ENCODE measurements at regions not wholly inside any gene's neighbourhood (a gene's known extent, or its start where the extent isn't known, plus 50 kb on each side); places are given as distances from the start of the nearest gene placed in this dataset.
"Not testable (repeated sequence)": the region's sequence is repeated elsewhere in the genome, so short reads cannot be mapped to it uniquely, and the experiment has no call there.

DNA sequence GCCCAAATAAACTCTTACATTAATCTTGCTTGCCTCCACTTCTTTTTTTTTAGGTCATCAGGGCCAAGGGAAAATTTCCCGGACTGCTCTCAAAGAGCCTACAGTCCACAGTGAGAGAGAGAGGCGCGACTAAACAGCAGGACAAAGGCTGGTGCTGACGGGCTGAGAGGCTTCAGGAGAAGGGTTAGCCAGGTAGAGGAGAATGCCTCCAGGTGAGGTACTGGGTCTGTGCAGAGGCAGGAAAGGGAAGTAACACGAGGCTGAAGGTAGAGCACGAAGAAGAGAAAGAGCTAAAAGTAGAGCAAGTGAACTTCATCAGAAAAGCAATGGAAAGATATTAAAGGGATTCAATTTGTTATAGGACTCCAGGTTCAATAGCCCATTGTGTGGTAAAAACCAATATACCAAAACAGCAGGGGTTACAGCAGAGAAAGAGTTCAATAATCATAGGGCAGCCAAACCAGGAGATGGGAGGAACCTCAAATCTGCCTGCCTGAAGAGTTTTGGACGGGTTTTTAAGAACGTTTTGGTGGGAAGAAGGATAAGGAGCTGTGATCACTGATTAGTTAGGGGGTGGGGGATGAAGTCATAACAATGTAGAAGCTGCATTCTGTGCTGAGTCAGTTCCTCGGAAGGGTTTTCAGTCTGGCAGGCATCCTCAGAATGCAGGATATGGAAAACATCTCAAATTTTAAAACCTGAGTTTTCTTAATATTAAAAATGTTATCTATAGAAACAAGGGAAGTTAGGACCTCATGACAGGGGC, 171.5 kb downstream of the AKR1D1 start:
- TF ChIP-seq, protein P1, sequence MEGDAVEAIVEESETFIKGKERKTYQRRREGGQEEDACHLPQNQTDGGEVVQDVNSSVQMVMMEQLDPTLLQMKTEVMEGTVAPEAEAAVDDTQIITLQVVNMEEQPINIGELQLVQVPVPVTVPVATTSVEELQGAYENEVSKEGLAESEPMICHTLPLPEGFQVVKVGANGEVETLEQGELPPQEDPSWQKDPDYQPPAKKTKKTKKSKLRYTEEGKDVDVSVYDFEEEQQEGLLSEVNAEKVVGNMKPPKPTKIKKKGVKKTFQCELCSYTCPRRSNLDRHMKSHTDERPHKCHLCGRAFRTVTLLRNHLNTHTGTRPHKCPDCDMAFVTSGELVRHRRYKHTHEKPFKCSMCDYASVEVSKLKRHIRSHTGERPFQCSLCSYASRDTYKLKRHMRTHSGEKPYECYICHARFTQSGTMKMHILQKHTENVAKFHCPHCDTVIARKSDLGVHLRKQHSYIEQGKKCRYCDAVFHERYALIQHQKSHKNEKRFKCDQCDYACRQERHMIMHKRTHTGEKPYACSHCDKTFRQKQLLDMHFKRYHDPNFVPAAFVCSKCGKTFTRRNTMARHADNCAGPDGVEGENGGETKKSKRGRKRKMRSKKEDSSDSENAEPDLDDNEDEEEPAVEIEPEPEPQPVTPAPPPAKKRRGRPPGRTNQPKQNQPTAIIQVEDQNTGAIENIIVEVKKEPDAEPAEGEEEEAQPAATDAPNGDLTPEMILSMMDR (IDR thresholded peaks at IDR 0.05) = no peak
- intact Hi-C loops (cut with DNase I) = no loop called here
- DNase-seq (no peak), ATAC-seq (no peak)
- Histone ChIP-seq H3K27me3 (ENCODE audit: low read depth) (no peaks in the 10 kb centered on the region), H3K4me1 (no peaks in the 10 kb centered on the region), H3K36me3 (no peaks in the 10 kb centered on the region), H3K9me3 (peaks cover 13% of the 10 kb centered on the region), H3K27ac (no peak overlapping the region), H3K4me3 (no peak overlapping the region)

DNA sequence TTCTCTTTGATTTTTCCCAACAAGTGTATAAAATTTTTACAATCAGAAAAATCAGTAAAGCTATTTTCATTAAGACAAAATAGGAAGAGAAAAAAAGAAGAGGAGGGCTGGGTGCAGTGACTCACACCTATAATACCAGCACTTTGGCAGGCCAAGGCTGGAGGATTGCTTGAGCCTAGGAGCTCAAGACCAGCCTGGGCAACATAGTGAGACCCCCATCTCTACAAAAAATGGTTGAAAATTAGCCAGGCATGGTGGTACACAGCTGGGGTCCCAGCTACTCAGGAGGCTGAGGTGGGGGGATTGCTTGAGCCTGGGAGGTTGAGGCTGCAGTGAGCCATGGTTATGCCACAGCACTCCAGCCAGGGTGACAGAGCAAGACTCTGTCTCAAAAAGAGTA, 172.3 kb downstream of the AKR1D1 start:
- H3K36me3 ChIP-seq = no peaks in the 10 kb centered on the region
- H3K27ac ChIP-seq = no peak overlapping the region

DNA sequence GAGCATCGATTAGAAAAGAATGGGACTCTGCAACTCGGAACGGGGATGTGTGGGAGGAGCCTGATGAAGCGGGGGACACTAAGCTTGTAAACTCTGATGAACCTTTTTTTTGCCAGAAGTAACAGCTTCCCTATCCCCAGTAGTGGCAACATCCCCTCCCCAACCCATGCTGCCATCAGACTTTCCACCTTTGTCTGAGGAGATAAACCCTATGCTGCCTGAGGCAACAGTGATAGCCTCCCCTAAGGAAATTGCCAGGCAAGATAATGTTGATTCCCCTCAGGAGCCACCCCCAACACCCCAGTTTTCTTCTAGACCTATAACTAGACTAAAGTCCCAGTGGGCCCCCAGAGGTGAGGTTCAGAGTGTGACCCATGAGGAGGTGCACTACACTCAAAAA, 173.7 kb downstream of the AKR1D1 start:
- Histone ChIP-seq H3K27ac (no peak overlapping the region), H3K9me3 (peaks cover 13% of the 10 kb centered on the region), H3K4me1 (no peaks in the 10 kb centered on the region), H3K36me3 (no peaks in the 10 kb centered on the region), H3K4me3 (no peak overlapping the region), H3K27me3 (ENCODE audit: low read depth) (no peaks in the 10 kb centered on the region)
- intact Hi-C loops (cut with DNase I) = no loop called here
- TF ChIP-seq, protein P1 (IDR thresholded peaks at IDR 0.05) = no peak
- no peak for DNase-seq
- no peak for ATAC-seq

More for the DNA sequence above, 172.3 kb downstream of the AKR1D1 start:
- peaks cover 13% of the 10 kb centered on the region for H3K9me3 ChIP-seq
- intact Hi-C loops (cut with DNase I) = no loop called here
- TF ChIP-seq, protein P1 (IDR thresholded peaks at IDR 0.05) = no peak
- no peak for ATAC-seq
- no peak for DNase-seq
- no peaks in the 10 kb centered on the region for H3K27me3 ChIP-seq (ENCODE audit: low read depth)
- no peak overlapping the region for H3K4me3 ChIP-seq
- H3K4me1 ChIP-seq = no peaks in the 10 kb centered on the region

DNA sequence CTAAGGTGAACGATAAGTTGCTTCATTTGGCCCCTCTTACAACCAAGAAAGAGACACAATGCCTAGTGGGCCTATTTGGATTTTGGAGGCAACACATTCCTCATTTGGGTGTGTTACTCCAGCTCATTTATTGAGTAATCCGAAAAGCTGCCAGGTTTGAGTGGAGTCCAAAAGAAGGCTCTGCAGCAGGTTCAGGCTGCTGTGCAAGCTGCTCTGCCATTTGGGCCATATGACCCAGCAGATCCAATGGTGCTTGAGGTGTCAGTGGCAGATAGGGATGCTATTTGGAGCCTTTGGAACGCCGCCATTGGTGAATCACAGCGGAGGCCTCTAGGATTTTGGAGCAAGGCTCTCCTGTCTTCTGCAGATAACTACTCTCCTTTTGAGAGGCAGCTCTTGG, 176.4 kb downstream of the AKR1D1 start:
- H3K27me3 ChIP-seq (ENCODE audit: low read depth); H3K4me3 ChIP-seq; DNase-seq; H3K36me3 ChIP-seq; H3K4me1 ChIP-seq; intact Hi-C loops (cut with DNase I); H3K27ac ChIP-seq; ATAC-seq; H3K9me3 ChIP-seq: not testable (repeated sequence)

DNA sequence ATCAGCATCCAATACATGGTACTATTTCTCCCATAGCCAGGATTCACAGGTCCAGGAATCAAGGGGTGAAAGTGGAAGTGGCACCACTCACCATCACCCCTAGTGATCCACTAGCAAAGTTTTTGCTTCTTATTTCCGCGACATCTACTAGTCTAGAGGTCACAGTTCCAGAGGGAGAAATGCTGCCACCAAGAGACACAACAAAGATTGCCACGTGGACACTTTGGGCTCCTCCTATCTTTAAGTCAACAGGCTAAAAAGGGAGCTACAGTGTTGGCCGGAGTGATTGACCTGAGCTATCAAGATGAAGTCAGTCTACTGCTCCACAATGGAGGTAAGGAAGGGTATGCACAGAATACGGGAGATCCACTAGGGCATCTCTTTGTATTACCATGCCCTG, 178.2 kb downstream of the AKR1D1 start:
- Histone ChIP-seq H3K4me1 (peaks cover 12% of the 10 kb centered on the region), H3K27me3 (ENCODE audit: low read depth) (no peaks in the 10 kb centered on the region), H3K4me3 (no peak overlapping the region), H3K27ac (no peak overlapping the region), H3K36me3 (no peaks in the 10 kb centered on the region), H3K9me3 (no peaks in the 10 kb centered on the region)
- no peak for ATAC-seq
- intact Hi-C loops (cut with DNase I) = no loop called here
- TF ChIP-seq, protein P1 (IDR thresholded peaks at IDR 0.05) = no peak
- DNase-seq = no peak

DNA sequence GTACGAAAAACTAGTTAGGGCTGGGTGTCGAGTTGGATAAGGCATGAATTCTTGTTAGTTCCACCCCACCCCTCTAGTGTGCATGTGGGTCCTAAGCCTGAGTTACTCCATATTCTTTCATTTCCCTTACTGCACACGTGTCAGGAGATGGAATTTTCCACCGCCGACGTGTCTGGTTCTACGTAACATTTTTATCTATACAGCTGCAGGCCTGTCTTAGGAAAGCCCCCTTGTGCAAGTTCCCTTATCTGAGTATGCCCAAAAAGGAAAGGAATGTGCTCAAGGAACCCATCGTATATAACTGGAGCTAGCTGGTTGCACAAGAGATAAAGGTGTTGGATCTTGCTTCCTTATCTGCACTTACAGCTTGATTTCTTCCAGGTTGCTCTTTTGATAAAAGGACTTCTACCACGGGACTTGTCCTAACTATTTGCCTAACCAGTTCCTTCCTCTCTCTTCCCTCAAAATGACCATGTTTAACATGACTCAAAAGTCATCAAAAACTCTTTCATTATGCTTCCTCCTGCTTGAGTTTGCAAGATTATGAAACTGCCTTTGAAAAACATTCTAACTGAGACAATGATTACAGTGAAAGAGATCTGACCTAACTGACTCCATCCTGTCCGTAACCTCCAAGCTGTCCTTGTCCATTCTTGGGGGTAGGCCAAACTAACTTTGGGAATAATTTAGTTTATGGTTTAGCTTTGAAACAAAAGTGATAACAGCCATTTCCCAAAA, 181.4 kb downstream of the AKR1D1 start:
- intact Hi-C loops (cut with DNase I) = no loop called here
- DNase-seq = no peak
- no peak overlapping the region for H3K4me3 ChIP-seq
- no peak overlapping the region for H3K27ac ChIP-seq
- peaks cover 12% of the 10 kb centered on the region for H3K4me1 ChIP-seq
- TF ChIP-seq, protein P1 (IDR thresholded peaks at IDR 0.05) = no peak
- no peaks in the 10 kb centered on the region for H3K27me3 ChIP-seq (ENCODE audit: low read depth)
- no peaks in the 10 kb centered on the region for H3K36me3 ChIP-seq
- peak; percentile 82 to 89 for ATAC-seq
- H3K9me3 ChIP-seq = no peaks in the 10 kb centered on the region
